GM23248 (cell line): ENCODE measurements at regions not wholly inside any gene's neighbourhood (a gene's known extent, or its start where the extent isn't known, plus 50 kb on each side); places are given as distances from the start of the nearest gene placed in this dataset.

ENCODE experiments used
- DNase-seq: peaks from one replicate; pipeline ENCODE4 v3.0.0-alpha.2; 2015
- H2AFZ ChIP-seq: fragments of 200-600 bp; sonication (generic); 2 replicates; pipeline ENCODE4 v1.6.1; 2016; ENCODE audit warnings: antibody characterized with exemption
- H3F3A ChIP-seq: fragments of 200-600 bp; sonication (generic); 2 replicates; pipeline ENCODE4 v1.6.1; 2016; ENCODE audit warnings: mild to moderate bottlenecking, antibody characterized with exemption, mixed run types; ENCODE audit not compliant: insufficient read depth
- H3K27ac ChIP-seq: fragments of 200-600 bp; sonication (generic); 2 replicates; pipeline ENCODE4 v1.5.1; 2016; ENCODE audit warnings: mild to moderate bottlenecking
- H3K27me3 ChIP-seq: fragments of 200-600 bp; sonication (generic); replicated peaks from 2 replicates; pipeline ENCODE4 v1.6.1; 2016; ENCODE audit warnings: mild to moderate bottlenecking; ENCODE audit not compliant: insufficient read depth
- H3K36me3 ChIP-seq: fragments of 200-600 bp; sonication (generic); 2 replicates; pipeline ENCODE4 v1.6.1; 2016; ENCODE audit warnings: low read depth, mild to moderate bottlenecking
- H3K4me1 ChIP-seq: fragments of 200-600 bp; sonication (generic); 2 replicates; pipeline ENCODE4 v1.6.1; 2016; ENCODE audit warnings: mild to moderate bottlenecking; ENCODE audit not compliant: insufficient read depth
- H3K4me2 ChIP-seq: fragments of 200-600 bp; sonication (generic); one replicate; pipeline ENCODE4 v1.6.1; 2016; ENCODE audit warnings: mild to moderate bottlenecking; ENCODE audit not compliant: unreplicated experiment
- H3K4me3 ChIP-seq: fragments of 200-600 bp; sonication (generic); 2 replicates; pipeline ENCODE4 v1.5.1; 2016; ENCODE audit warnings: mild to moderate bottlenecking
- H3K79me2 ChIP-seq: fragments of 200-600 bp; sonication (generic); 2 replicates; pipeline ENCODE4 v1.6.1; 2016; ENCODE audit warnings: mild to moderate bottlenecking; ENCODE audit not compliant: insufficient read depth
- H3K9ac ChIP-seq: fragments of 200-600 bp; sonication (generic); 2 replicates; pipeline ENCODE4 v1.6.1; 2016; ENCODE audit warnings: mild to moderate bottlenecking
- H3K9me2 ChIP-seq: fragments of 200-600 bp; sonication (generic); 2 replicates; pipeline ENCODE4 v1.6.1; 2016; ENCODE audit warnings: mixed run types, mild to moderate bottlenecking, moderate library complexity; ENCODE audit not compliant: insufficient read depth
- H3K9me3 ChIP-seq: fragments of 200-600 bp; sonication (generic); one replicate; pipeline ENCODE4 v1.6.1; 2017; ENCODE audit warnings: low read depth
- H4K20me1 ChIP-seq: fragments of 200-600 bp; sonication (generic); 2 replicates; pipeline ENCODE4 v1.6.0; 2016; ENCODE audit not compliant: insufficient read depth
- EZH2 ChIP-seq: fragments of 200-600 bp; sonication (generic); IDR thresholded peaks from 2 replicates; pipeline ENCODE4 v1.6.1; 2018; ENCODE audit warnings: antibody characterized with exemption, mild to moderate bottlenecking; ENCODE audit not compliant: insufficient read depth, poor library complexity, severe bottlenecking
- EZH2phosphoT487 ChIP-seq: fragments of 200-600 bp; sonication (generic); IDR thresholded peaks from 2 replicates; pipeline ENCODE4 v1.6.1; 2018; ENCODE audit warnings: antibody characterized with exemption, moderate library complexity, mild to moderate bottlenecking, low read depth; ENCODE audit not compliant: insufficient read depth
- WGBS, 2 experiments: methylation state at CpG; one replicate each; pipeline ENCODE4 v1.1.6; 2015 to 2017; ENCODE audit warnings: low lambda C conversion rate in 2 of 2, low coverage in 1 of 2; ENCODE audit errors: missing lambda C conversion rate in 2 of 2; 5-methylcytosine and 5-hydroxymethylcytosine counted together
- in situ Hi-C: fragments of 300-500 bp; cut with MboI; formaldehyde crosslinking; loops from 2 replicates; pipeline ENCODE4 v1.15.0; 2020

DNA sequence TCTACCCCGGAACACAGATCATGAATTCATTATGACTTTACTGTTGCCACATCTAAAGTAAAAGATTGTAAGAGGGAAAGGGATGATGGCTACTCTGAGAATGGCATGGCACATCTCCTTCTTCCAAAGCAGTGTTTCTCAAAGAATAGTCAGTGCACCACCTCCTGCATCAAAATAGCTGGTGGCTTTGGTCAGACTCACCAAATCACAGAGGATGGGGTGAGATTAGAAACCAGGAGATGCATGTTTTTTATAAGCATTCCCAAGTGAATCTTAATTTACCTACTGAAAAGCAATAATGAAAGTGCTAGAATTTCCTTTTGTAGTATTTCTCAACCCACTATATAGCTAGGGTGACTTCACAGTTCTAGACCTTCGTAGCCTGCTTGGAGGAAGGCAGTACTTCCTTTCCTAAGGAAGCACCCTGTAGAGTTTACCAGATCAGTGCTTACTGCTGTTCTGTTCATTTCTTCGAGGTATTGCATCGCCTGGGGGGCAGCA, 340.8 kb upstream of the KLF3 start:
- Histone ChIP-seq H3K27ac (peak overlapping the region; percentile 32), H3K9me2 (no peaks in the 10 kb centered on the region), H3K79me2 (no peaks in the 10 kb centered on the region), H3F3A (peaks cover 15% of the 10 kb centered on the region), H3K9me3 (no peaks in the 10 kb centered on the region), H3K4me3 (no peak overlapping the region), H3K4me1 (peaks cover 23% of the 10 kb centered on the region), H3K9ac (no peak overlapping the region), H3K36me3 (no peaks in the 10 kb centered on the region), H3K27me3 (no peaks in the 10 kb centered on the region), H2AFZ (peak overlapping the region; percentile 66), H3K4me2 (peak overlapping the region; percentile 45), H4K20me1 (no peaks in the 10 kb centered on the region)
- no peak for TF ChIP-seq EZH2phosphoT487
- no peak for TF ChIP-seq EZH2
- in situ Hi-C loops, result no loop called here
- WGBS, 2 experiments, result 52 to 54% methylated on average over 4 of the region's 4 CpGs
- DNase-seq, result peak; percentile 39

DNA sequence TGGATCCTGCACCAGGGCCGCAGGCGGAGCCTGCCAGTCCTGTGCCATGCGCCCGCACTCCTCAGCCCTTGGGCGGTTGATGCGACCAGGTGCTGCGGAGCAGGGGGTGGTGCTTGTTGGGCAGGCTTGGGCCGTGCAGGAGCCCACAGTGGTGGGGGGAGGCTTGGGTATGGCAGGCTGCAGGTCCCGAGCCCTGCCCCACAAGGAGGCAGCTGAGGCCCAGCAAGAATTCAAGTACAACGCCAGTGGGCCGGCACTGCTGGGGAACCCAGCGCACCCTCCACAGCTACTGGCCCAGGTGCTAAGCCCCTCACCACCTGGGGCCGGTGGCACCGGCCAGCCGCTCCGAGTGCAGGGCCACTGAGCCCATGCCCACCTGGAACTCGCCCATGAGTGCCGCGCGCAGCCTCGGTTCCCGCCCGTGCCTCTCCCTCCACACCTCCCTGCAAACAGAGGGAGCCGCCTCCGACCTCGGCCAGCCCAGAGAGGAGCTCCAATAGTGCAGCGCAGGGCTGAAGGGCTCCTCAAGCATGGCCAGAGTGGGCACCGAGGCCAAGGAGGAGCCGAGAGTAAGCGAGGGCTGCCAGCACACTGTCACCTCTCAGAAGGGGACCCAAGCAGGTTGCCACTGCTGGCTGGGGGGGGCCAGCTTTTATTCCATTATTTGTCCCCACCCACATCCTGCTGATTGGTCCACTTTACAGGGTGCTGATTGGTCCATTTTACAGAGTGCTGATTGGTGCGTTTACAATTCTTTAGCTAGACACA, 339.0 kb upstream of the KLF3 start:
- 91 to 92% methylated on average over 24 to 31 of the region's 31 CpGs for WGBS, 2 experiments
- Histone ChIP-seq H3K9ac (no peak overlapping the region), H3K4me3 (no peak overlapping the region), H3K4me2 (no peak overlapping the region), H3K27me3 (no peaks in the 10 kb centered on the region), H3K27ac (no peak overlapping the region), H3K36me3 (no peaks in the 10 kb centered on the region), H4K20me1 (no peaks in the 10 kb centered on the region), H3F3A (peaks cover 7% of the 10 kb centered on the region), H2AFZ (no peak overlapping the region), H3K79me2 (no peaks in the 10 kb centered on the region), H3K9me2 (no peaks in the 10 kb centered on the region), H3K4me1 (peaks cover 9% of the 10 kb centered on the region), H3K9me3 (no peaks in the 10 kb centered on the region)
- no peak for TF ChIP-seq EZH2phosphoT487
- no peak for TF ChIP-seq EZH2
- DNase-seq, result no peak
- in situ Hi-C loops, result no loop called here

DNA sequence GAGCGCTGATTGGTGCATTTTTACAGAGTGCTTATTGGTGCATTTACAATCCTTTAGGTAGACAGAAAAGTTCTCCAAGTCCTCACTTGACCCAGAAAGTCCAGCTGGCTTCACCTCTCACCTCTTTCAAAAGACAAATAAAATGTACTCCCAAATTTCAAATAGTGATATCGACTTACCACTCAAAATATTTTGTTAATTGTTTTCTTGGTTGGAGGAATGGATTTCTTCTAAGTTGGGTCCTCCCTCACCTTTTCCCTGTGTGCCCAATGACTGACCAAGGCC, 338.4 kb upstream of the KLF3 start:
- no peaks in the 10 kb centered on the region for H3K36me3 ChIP-seq
- H3K9me2 ChIP-seq, result no peaks in the 10 kb centered on the region
- no peak for DNase-seq
- no peak overlapping the region for H3K4me2 ChIP-seq
- in situ Hi-C loops, result no loop called here
- no peak overlapping the region for H3K27ac ChIP-seq
- H3K79me2 ChIP-seq, result no peaks in the 10 kb centered on the region
- H2AFZ ChIP-seq, result no peak overlapping the region
- TF ChIP-seq EZH2phosphoT487, result no peak
- TF ChIP-seq EZH2, result no peak
- H3F3A ChIP-seq, result peaks cover 7% of the 10 kb centered on the region
- no peak overlapping the region for H3K9ac ChIP-seq
- WGBS, 2 experiments, result 83 to 88% methylated on average over 2 of the region's 2 CpGs
- H3K4me1 ChIP-seq, result peaks cover 7% of the 10 kb centered on the region; the same call in 1 of the 2 replicates
- H3K9me3 ChIP-seq, result no peaks in the 10 kb centered on the region
- H3K4me3 ChIP-seq, result no peak overlapping the region
- H4K20me1 ChIP-seq, result no peaks in the 10 kb centered on the region
- no peaks in the 10 kb centered on the region for H3K27me3 ChIP-seq

GRCh38 chr4:38326499-38326898, 337.5 kb upstream of the KLF3 start:
- H3K4me3 ChIP-seq, result no peak overlapping the region
- H3K9me3 ChIP-seq, result no peaks in the 10 kb centered on the region
- no peak for DNase-seq
- H3K9me2 ChIP-seq, result no peaks in the 10 kb centered on the region
- 76% methylated on average over 3 of the region's 3 CpGs for WGBS, 2 experiments
- TF ChIP-seq EZH2 (no peak), EZH2phosphoT487 (no peak)
- no peaks in the 10 kb centered on the region for H3K27me3 ChIP-seq
- H3K4me2 ChIP-seq, result no peak overlapping the region
- in situ Hi-C loops, result no loop called here
- H3K79me2 ChIP-seq, result no peaks in the 10 kb centered on the region
- peaks cover 7% of the 10 kb centered on the region for H3F3A ChIP-seq
- H3K27ac ChIP-seq, result no peak overlapping the region
- peaks cover 7% of the 10 kb centered on the region; the same call in 1 of the 2 replicates for H3K4me1 ChIP-seq
- no peak overlapping the region for H3K9ac ChIP-seq
- H4K20me1 ChIP-seq, result no peaks in the 10 kb centered on the region
- H2AFZ ChIP-seq, result no peak overlapping the region
- H3K36me3 ChIP-seq, result no peaks in the 10 kb centered on the region
